NCI-H2107 treated with DMSO at 0.1 percent for 48 hours (cell line): ENCODE measurements at regions not wholly inside any gene's neighbourhood (a gene's known extent, or its start where the extent isn't known, plus 50 kb on each side); places are given as distances from the start of the nearest gene placed in this dataset.

Source experiments
- DNase-seq: peaks from one replicate; lab custom pipeline; 2025; ENCODE audit not compliant: unreplicated experiment; lab: John Stamatoyannopoulos, UW

GRCh38 chr4:108223313-108223712 is 54.6 kb upstream of the LEF1 start:
- DNase-seq = no peak

- no peak for DNase-seq
Measured at GRCh38 chr4:108219998-108220397, 51.3 kb upstream of the LEF1 start.
